C4-2B (cell line): ENCODE measurements at regions not wholly inside any gene's neighbourhood (a gene's known extent, or its start where the extent isn't known, plus 50 kb on each side); places are given as distances from the start of the nearest gene placed in this dataset.

Experiments used
- H3K27ac ChIP-seq: fragments of 450-650 bp; 2 replicates; pipeline ENCODE4 v1.5.1; 2017
- ZFX ChIP-seq: fragments of 450-650 bp; IDR thresholded peaks from 2 replicates; pipeline ENCODE4 v1.6.1; 2017
- TF ChIP-seq, protein P1 (sequence below): fragments of 450-650 bp; conservative IDR thresholded peaks from 2 replicates; pipeline ENCODE4 v1.5.1; 2017; ENCODE audit warnings: mild to moderate bottlenecking

DNA sequence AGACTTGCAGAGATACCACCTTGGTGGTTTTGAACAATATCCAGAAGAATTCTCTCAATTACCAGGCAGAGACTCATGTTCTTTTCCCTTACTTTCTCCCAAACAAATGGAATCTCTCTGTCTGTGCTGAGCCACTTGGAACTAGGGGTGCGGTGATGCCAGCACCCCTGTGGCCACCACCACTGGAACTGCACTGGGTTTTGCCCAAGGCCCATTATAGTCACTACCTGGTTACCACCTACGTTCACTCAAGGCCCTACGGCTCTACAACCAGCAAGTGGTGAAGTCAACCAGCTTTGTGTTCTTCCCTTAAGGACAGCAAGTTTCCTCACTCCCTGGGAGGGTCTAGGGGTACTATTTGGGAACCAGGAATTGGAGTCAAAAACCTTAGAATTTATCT lies 1183.7 kb downstream of the FSTL5 start:
- H3K27ac ChIP-seq, result no peak overlapping the region
- no peak for TF ChIP-seq ZFX
- TF ChIP-seq, protein P1, sequence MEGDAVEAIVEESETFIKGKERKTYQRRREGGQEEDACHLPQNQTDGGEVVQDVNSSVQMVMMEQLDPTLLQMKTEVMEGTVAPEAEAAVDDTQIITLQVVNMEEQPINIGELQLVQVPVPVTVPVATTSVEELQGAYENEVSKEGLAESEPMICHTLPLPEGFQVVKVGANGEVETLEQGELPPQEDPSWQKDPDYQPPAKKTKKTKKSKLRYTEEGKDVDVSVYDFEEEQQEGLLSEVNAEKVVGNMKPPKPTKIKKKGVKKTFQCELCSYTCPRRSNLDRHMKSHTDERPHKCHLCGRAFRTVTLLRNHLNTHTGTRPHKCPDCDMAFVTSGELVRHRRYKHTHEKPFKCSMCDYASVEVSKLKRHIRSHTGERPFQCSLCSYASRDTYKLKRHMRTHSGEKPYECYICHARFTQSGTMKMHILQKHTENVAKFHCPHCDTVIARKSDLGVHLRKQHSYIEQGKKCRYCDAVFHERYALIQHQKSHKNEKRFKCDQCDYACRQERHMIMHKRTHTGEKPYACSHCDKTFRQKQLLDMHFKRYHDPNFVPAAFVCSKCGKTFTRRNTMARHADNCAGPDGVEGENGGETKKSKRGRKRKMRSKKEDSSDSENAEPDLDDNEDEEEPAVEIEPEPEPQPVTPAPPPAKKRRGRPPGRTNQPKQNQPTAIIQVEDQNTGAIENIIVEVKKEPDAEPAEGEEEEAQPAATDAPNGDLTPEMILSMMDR, result no peak

DNA sequence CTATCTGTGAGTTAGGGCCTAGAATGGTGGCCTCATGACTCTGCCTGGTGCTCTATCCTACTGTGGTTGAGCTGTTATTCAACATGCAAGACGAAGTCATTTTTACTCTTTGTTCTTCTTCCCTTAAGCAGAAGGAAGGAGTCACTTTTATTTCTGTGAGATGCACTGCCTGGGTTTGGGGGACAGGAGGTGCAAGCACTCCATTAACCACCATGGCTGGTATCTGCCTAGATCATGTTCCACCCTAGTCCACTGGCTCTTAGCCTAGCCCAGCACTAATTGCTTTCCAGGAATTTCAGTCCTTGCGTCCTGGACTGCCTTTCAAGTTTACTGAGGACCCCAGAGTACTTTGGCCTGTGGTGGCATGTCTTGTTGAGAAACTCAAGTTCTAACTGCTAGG lies 1182.7 kb downstream of the FSTL5 start:
- TF ChIP-seq, protein P1, result no peak
- TF ChIP-seq ZFX, result no peak
- H3K27ac ChIP-seq, result no peak overlapping the region

DNA sequence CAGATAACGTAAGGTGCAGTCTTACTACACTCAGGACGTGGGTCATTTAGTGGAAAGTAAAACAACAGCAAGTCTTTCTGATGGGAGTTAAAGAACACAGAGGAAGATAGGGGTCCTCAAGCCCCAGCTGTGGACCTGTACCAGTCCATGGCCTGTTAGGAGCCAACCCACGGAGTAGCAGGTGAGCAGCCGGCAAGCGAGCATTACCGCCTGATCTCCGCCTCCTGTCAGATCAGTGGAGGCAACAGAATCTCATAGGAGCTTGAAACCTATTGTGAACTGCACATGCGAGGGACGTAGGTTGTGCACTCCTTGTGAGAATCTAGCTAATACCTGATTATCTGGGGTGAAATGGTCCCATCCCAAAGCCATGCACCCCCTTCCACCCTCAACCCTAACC lies 1180.8 kb downstream of the FSTL5 start:
- TF ChIP-seq, protein P1, result no peak
- TF ChIP-seq ZFX, result no peak
- H3K27ac ChIP-seq, result no peak overlapping the region

DNA sequence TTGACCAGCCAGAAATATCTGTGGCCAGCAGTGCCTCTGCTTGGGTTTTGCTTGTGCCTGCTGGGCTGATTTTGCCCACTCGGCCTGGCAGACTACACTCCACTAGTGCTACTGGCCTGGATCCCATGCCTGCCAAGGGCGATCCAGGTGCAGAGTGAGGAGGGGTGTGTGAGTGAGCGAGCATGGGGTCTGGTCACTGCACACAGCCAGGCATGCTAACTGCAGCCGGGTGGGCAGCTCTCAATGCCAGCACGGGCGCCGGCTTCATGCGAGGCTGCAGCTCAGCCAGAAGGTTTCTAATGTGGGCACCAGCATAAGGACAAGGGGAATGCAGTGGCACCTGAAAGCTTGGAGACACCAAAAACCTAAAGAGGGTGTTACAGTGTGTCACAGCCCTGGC lies 1161.4 kb downstream of the FSTL5 start:
- no peak for TF ChIP-seq ZFX
- TF ChIP-seq, protein P1, result no peak
- H3K27ac ChIP-seq, result no peak overlapping the region

DNA sequence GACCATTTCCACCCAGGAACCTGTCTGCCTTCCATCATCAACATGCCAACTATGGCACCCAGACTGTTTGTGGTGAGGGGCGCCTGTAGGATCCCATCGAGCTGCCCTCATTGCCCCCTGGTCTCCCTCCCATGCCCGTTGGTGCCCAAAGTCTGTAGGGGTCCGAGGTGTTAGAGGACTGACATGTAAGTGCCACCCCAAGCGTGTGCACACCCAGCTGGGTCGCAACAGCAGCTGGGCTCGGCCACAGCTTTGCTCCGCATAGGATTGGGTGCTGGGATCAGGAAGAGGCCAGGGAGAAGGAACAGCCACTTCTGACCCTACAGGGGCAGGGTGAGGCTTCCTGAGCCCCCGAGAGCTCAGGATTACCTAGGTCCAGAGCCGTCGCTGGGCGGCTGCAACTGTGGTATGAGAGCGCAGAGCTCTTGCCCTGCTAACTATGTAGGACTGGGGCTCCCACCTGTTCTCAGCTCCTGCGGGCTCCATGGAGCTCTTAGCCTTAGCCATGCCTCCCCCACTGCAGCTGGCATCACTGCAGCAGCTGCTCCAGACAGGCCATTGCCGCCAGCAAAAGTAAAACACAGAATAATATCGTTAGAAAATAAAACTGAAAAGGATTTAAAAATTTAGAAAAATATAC lies 1160.3 kb downstream of the FSTL5 start:
- TF ChIP-seq ZFX, result no peak
- TF ChIP-seq, protein P1, result no peak
- H3K27ac ChIP-seq, result no peak overlapping the region

DNA sequence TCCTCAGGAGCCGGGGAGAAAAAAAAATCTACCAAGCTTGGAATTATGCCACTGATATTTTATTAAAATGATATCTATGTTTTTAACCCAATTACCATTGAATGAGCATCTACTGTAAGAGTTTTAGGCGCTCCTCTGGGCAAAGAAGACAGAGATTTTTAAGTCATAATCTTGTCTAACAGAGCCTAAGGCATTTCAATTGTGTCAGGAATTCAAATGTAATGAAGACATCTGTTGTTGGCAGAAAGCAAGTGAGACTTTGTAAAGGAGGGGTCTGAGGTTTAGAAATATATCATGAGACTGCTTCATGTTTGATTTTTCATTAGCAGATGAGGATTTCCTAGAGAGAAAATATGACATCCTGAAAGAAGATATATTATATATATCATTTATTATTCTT lies 1158.1 kb downstream of the FSTL5 start:
- TF ChIP-seq ZFX, result no peak
- TF ChIP-seq, protein P1, result no peak
- H3K27ac ChIP-seq, result no peak overlapping the region

DNA sequence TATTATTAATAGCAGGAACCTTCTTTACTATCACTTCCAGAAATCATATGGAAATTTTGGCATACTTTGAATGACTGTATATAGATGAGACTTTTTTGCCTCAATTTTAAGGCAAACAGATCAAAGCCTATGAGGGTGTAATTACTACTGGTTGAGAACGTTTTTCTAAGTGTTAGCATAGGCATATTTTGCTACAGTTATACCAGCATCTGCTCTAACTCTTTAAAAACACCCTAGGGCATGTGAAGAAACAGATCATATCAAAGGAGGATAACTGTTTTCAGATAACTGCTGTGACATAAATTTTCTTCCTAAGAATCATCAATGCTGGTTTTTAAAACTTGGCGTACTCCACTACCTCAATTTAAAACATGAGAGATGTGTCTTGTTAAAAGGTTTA lies 1155.3 kb downstream of the FSTL5 start:
- TF ChIP-seq, protein P1, result no peak
- no peak for TF ChIP-seq ZFX
- H3K27ac ChIP-seq, result no peak overlapping the region
